ENCODE measurements at regions not wholly inside any gene's neighbourhood (a gene's known extent, or its start where the extent isn't known, plus 50 kb on each side); places are given as distances from the start of the nearest gene placed in this dataset.

GRCh38 chr18:6638447-6638846 lies 91.1 kb upstream of the ARHGAP28 start:
- DNase-seq (ENCODE audit: low spot score): no peak
- Mint-ChIP-seq H3K4me1 (ENCODE audit: low read depth) (peaks cover 12% of the 10 kb centered on the region), H3K4me3 (ENCODE audit: unreplicated experiment) (no peak overlapping the region), H3K36me3 (ENCODE audit: low read depth) (no peaks in the 10 kb centered on the region), H3K27ac (ENCODE audit: unreplicated experiment) (no peak overlapping the region), H3K27me3 (ENCODE audit: low read depth) (no peaks in the 10 kb centered on the region), H3K9me3 (ENCODE audit: low read depth) (no peaks in the 10 kb centered on the region)
- TF ChIP-seq CTCF (IDR thresholded peaks at IDR 0.05): no peak

- Mint-ChIP-seq H3K27me3 (ENCODE audit: low read depth) (no peaks in the 10 kb centered on the region), H3K9me3 (ENCODE audit: low read depth) (peaks cover 5% of the 10 kb centered on the region), H3K4me3 (ENCODE audit: unreplicated experiment) (no peak overlapping the region), H3K4me1 (ENCODE audit: low read depth) (peaks cover 5% of the 10 kb centered on the region), H3K27ac (ENCODE audit: unreplicated experiment) (no peak overlapping the region), H3K36me3 (ENCODE audit: low read depth) (no peaks in the 10 kb centered on the region)
- no peak for DNase-seq (ENCODE audit: low spot score)
- no peak for TF ChIP-seq CTCF (IDR thresholded peaks at IDR 0.05)
These were observed 90.2 kb upstream of the ARHGAP28 start for GRCh38 chr18:6639305-6639704.

GRCh38 chr18:6644836-6645627 lies 84.5 kb upstream of the ARHGAP28 start:
- Mint-ChIP-seq H3K9me3 (ENCODE audit: low read depth) (peaks cover 6% of the 10 kb centered on the region), H3K27ac (ENCODE audit: unreplicated experiment) (no peak overlapping the region), H3K36me3 (ENCODE audit: low read depth) (no peaks in the 10 kb centered on the region), H3K4me1 (ENCODE audit: low read depth) (peaks cover 9% of the 10 kb centered on the region), H3K4me3 (ENCODE audit: unreplicated experiment) (no peak overlapping the region), H3K27me3 (ENCODE audit: low read depth) (no peaks in the 10 kb centered on the region)
- TF ChIP-seq CTCF (IDR thresholded peaks at IDR 0.05): no peak
- no peak for DNase-seq (ENCODE audit: low spot score)

- TF ChIP-seq CTCF (IDR thresholded peaks at IDR 0.05): no peak
- no peak overlapping the region for H3K4me3 Mint-ChIP-seq (ENCODE audit: unreplicated experiment)
- DNase-seq (ENCODE audit: low spot score): no peak
- H3K27me3 Mint-ChIP-seq (ENCODE audit: low read depth): no peaks in the 10 kb centered on the region
- H3K27ac Mint-ChIP-seq (ENCODE audit: unreplicated experiment): peak overlapping the region; percentile 67
- H3K9me3 Mint-ChIP-seq (ENCODE audit: low read depth): peaks cover 6% of the 10 kb centered on the region
- H3K36me3 Mint-ChIP-seq (ENCODE audit: low read depth): no peaks in the 10 kb centered on the region
- peaks cover 9% of the 10 kb centered on the region for H3K4me1 Mint-ChIP-seq (ENCODE audit: low read depth)
These were observed 82.7 kb upstream of the ARHGAP28 start for GRCh38 chr18:6646801-6647200.

- Mint-ChIP-seq H3K9me3 (ENCODE audit: low read depth) (peaks cover 6% of the 10 kb centered on the region), H3K27me3 (ENCODE audit: low read depth) (no peaks in the 10 kb centered on the region), H3K4me3 (ENCODE audit: unreplicated experiment) (no peak overlapping the region), H3K4me1 (ENCODE audit: low read depth) (peaks cover 9% of the 10 kb centered on the region), H3K36me3 (ENCODE audit: low read depth) (no peaks in the 10 kb centered on the region), H3K27ac (ENCODE audit: unreplicated experiment) (no peak overlapping the region)
- TF ChIP-seq CTCF (IDR thresholded peaks at IDR 0.05): no peak
- DNase-seq (ENCODE audit: low spot score): no peak
These were observed 80.9 kb upstream of the ARHGAP28 start for GRCh38 chr18:6648581-6648980.

Measured in chondrocyte (in vitro differentiated cells).